Keratinocyte (primary cell): ENCODE measurements at regions not wholly inside any gene's neighbourhood (a gene's known extent, or its start where the extent isn't known, plus 50 kb on each side); places are given as distances from the start of the nearest gene placed in this dataset.

Source experiments
- EZH2 ChIP-seq: IDR thresholded peaks from one replicate; pipeline ENCODE4 v1.6.1; 2012; ENCODE audit warnings: inconsistent platforms, mild to moderate bottlenecking, low read length, moderate library complexity
- TF ChIP-seq, protein P1 (sequence below), 3 experiments: IDR thresholded peaks in 1 of 3; conservative IDR thresholded peaks in 1 of 3; optimal IDR thresholded peaks in 1 of 3; 2 replicates in 2 of 3; 3 replicates in 1 of 3; pipeline versions ENCODE3 to v1.5.1; 2011; ENCODE audit warnings: low read length in 3 of 3, mild to moderate bottlenecking in 3 of 3, moderate library complexity in 2 of 3, control low read depth in 1 of 3, inconsistent platforms in 1 of 3; ENCODE audit not compliant: insufficient read depth in 2 of 3; ENCODE audit errors: extremely low read depth in 1 of 3

- TF ChIP-seq, protein P1, sequence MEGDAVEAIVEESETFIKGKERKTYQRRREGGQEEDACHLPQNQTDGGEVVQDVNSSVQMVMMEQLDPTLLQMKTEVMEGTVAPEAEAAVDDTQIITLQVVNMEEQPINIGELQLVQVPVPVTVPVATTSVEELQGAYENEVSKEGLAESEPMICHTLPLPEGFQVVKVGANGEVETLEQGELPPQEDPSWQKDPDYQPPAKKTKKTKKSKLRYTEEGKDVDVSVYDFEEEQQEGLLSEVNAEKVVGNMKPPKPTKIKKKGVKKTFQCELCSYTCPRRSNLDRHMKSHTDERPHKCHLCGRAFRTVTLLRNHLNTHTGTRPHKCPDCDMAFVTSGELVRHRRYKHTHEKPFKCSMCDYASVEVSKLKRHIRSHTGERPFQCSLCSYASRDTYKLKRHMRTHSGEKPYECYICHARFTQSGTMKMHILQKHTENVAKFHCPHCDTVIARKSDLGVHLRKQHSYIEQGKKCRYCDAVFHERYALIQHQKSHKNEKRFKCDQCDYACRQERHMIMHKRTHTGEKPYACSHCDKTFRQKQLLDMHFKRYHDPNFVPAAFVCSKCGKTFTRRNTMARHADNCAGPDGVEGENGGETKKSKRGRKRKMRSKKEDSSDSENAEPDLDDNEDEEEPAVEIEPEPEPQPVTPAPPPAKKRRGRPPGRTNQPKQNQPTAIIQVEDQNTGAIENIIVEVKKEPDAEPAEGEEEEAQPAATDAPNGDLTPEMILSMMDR (optimal IDR thresholded peaks at IDR 0.05 in 1 of 3, IDR thresholded peaks at IDR 0.05 in 1 of 3, conservative IDR thresholded peaks at IDR 0.05 in 1 of 3; ENCODE audit: extremely low read depth in 1 of 3, insufficient read depth in 2 of 3, low read length in 3 of 3): no peak
- no peak for TF ChIP-seq EZH2
These were observed 844.3 kb downstream of the SI start for GRCh38 chr3:164233951-164234350.
